H1 (cell line): ENCODE measurements at regions not wholly inside any gene's neighbourhood (a gene's known extent, or its start where the extent isn't known, plus 50 kb on each side); places are given as distances from the start of the nearest gene placed in this dataset.

ENCODE experiments used
- ASH2L ChIP-seq: fragments of 200-600, 300-600 bp; sonication (generic); IDR thresholded peaks from one replicate; pipeline ENCODE4 v1.7.1; 2017; ENCODE audit warnings: low read length
- CEBPB ChIP-seq: IDR thresholded peaks from 2 replicates; pipeline ENCODE4 v1.6.1; 2012; ENCODE audit warnings: low read depth, low read length
- CHD1 ChIP-seq: IDR thresholded peaks from 2 replicates; pipeline ENCODE4 v1.6.1; 2012; ENCODE audit warnings: low read depth, low read length, improper control_type of control experiment
- EGR1 ChIP-seq: IDR thresholded peaks from 2 replicates; pipeline ENCODE4 v1.6.1; 2011; ENCODE audit warnings: low read depth, low read length, borderline replicate concordance
- EP300 ChIP-seq, 2 experiments: IDR thresholded peaks; 1 replicate in 1 of 2; 2 replicates in 1 of 2; pipeline ENCODE4 v1.6.1; 2011 to 2012; ENCODE audit warnings: low read depth in 2 of 2, low read length in 2 of 2, mild to moderate bottlenecking in 2 of 2, borderline replicate concordance in 1 of 2, inconsistent platforms in 1 of 2, moderate library complexity in 1 of 2
- GABPA ChIP-seq: IDR thresholded peaks from 2 replicates; pipeline ENCODE4 v1.6.1; 2011; ENCODE audit warnings: mild to moderate bottlenecking, low read length, moderate library complexity, borderline replicate concordance; ENCODE audit not compliant: insufficient read depth
- HDAC2 ChIP-seq, 2 experiments: fragments of 300-600 bp in 1 of 2; sonication (generic) in 1 of 2; IDR thresholded peaks; 2 replicates each; pipeline ENCODE4 v1.6.1; 2011 to 2012; ENCODE audit warnings: low read depth in 2 of 2, low read length in 2 of 2, mild to moderate bottlenecking in 2 of 2, moderate library complexity in 2 of 2, borderline replicate concordance in 1 of 2, inconsistent platforms in 1 of 2
- JUN ChIP-seq: IDR thresholded peaks from 2 replicates; pipeline ENCODE4 v1.6.1; 2011; ENCODE audit warnings: low read depth, mild to moderate bottlenecking, improper control_type of control experiment, low read length
- MAFK ChIP-seq: IDR thresholded peaks from 2 replicates; pipeline ENCODE4 v1.6.1; 2012; ENCODE audit warnings: low read depth, mild to moderate bottlenecking, improper control_type of control experiment, low read length
- NRF1 ChIP-seq: IDR thresholded peaks from 2 replicates; pipeline ENCODE4 v1.6.1; 2011; ENCODE audit warnings: mild to moderate bottlenecking, low read depth, low read length, improper control_type of control experiment
- PHF8 ChIP-seq: fragments of 200-600 bp; sonication (generic); conservative IDR thresholded peaks from 2 replicates; pipeline ENCODE4 v1.7.1; 2012; ENCODE audit warnings: low read depth, mild to moderate bottlenecking, inconsistent platforms, low read length, moderate library complexity
- POU5F1 ChIP-seq: IDR thresholded peaks from 2 replicates; pipeline ENCODE4 v1.6.1; 2011; ENCODE audit warnings: low read depth, mild to moderate bottlenecking, low read length, moderate library complexity
- RFX5 ChIP-seq: IDR thresholded peaks from 2 replicates; pipeline ENCODE4 v1.6.1; 2011; ENCODE audit warnings: low read depth, low read length, improper control_type of control experiment, borderline replicate concordance
- RNF2 ChIP-seq: fragments of 200-900, 300-1000 bp; sonication (generic); IDR thresholded peaks from 2 replicates; pipeline ENCODE4 v1.7.1; 2016; ENCODE audit warnings: borderline replicate concordance, low read depth, mild to moderate bottlenecking, antibody characterized with exemption, low read length; ENCODE audit not compliant: poor library complexity, severe bottlenecking; ENCODE audit errors: missing control alignments
- RXRA ChIP-seq: IDR thresholded peaks from 2 replicates; pipeline ENCODE4 v1.6.1; 2011; ENCODE audit warnings: low read depth, mild to moderate bottlenecking, low read length, moderate library complexity; ENCODE audit not compliant: insufficient read depth
- SIN3A ChIP-seq, 2 experiments: IDR thresholded peaks in 1 of 2; conservative IDR thresholded peaks in 1 of 2; 2 replicates each; pipeline ENCODE4 v1.6.1; 2011 to 2012; ENCODE audit warnings: low read length in 2 of 2, improper control_type of control experiment in 1 of 2, low read depth in 1 of 2, mild to moderate bottlenecking in 1 of 2
- SIX5 ChIP-seq: IDR thresholded peaks from 2 replicates; pipeline ENCODE4 v1.6.1; 2011; ENCODE audit warnings: mild to moderate bottlenecking, low read depth, low read length
- SP2 ChIP-seq: IDR thresholded peaks from 2 replicates; pipeline ENCODE4 v1.6.1; 2012; ENCODE audit warnings: mild to moderate bottlenecking, low read length, inconsistent platforms
- SUZ12 ChIP-seq: fragments of 200-600 bp; sonication (generic); IDR thresholded peaks from 2 replicates; pipeline ENCODE4 v1.6.1; 2012; ENCODE audit warnings: mild to moderate bottlenecking, inconsistent platforms, low read length, moderate library complexity, mixed read lengths
- TEAD4 ChIP-seq: IDR thresholded peaks from 2 replicates; pipeline ENCODE4 v1.6.1; 2012; ENCODE audit warnings: low read depth, low read length, inconsistent platforms, mixed read lengths
- TF ChIP-seq, protein P1 (sequence below): IDR thresholded peaks from 2 replicates; pipeline ENCODE4 v1.6.1; 2012; ENCODE audit warnings: inconsistent platforms

DNA sequence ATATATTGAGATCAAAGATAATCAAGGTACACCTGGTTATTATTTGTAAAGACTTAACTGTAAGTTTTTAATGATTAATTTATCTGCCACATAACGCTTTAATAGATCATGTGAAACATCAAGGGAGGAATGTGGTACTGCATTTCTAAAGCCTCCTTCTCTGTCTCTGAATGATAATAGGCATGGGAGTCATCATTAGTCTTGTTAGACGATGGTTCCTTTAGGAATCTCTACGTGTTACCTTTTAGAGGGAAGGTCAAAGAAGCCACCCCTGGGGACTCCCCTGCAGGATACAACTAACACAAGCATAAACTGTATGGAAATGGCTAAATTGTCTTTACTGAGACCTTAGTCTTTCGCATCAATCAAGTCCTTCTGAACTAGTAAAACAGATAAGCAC is 173.6 kb upstream of the MCHR2 start (continued):
- no peak for TF ChIP-seq MAFK
- no peak for TF ChIP-seq GABPA
- TF ChIP-seq SP2, result no peak
- TF ChIP-seq RNF2, result no peak
- TF ChIP-seq RFX5, result no peak
- TF ChIP-seq, protein P1, sequence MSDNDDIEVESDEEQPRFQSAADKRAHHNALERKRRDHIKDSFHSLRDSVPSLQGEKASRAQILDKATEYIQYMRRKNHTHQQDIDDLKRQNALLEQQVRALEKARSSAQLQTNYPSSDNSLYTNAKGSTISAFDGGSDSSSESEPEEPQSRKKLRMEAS, result no peak
- no peak for TF ChIP-seq JUN
- TF ChIP-seq CEBPB, result no peak
- TF ChIP-seq TEAD4, result peak; percentile 77
- no peak for TF ChIP-seq SIN3A (conservative IDR thresholded peaks at IDR 0.05 in 1 of 2, IDR thresholded peaks at IDR 0.05 in 1 of 2; ENCODE audit: low read depth in 1 of 2, low read length in 2 of 2)
- TF ChIP-seq POU5F1, result 0 out of 2 replicates have a peak, but pooled peaks have one; percentile 54
- no peak for TF ChIP-seq RXRA
- TF ChIP-seq ASH2L, result no peak
- no peak for TF ChIP-seq NRF1
- TF ChIP-seq EP300 (IDR thresholded peaks at IDR 0.05; ENCODE audit: borderline replicate concordance in 1 of 2, low read depth in 2 of 2, low read length in 2 of 2), result peak in 1 of 2 experiments; percentile 45; a peak in 1 of 3 replicates
- TF ChIP-seq SIX5, result no peak
- no peak for TF ChIP-seq CHD1
- TF ChIP-seq HDAC2 (IDR thresholded peaks at IDR 0.05; ENCODE audit: borderline replicate concordance in 1 of 2, low read depth in 2 of 2, low read length in 2 of 2), result 0 out of 4 replicates have a peak, but pooled peaks of 1 of the 2 experiments have one; percentile 59
- no peak for TF ChIP-seq SUZ12
- no peak for TF ChIP-seq PHF8
- no peak for TF ChIP-seq EGR1
- TF ChIP-seq, all 59 proteins: peak for 5
